HEK293 (cell line): ENCODE measurements at regions not wholly inside any gene's neighbourhood (a gene's known extent, or its start where the extent isn't known, plus 50 kb on each side); places are given as distances from the start of the nearest gene placed in this dataset.

Source experiments
- CTCF ChIP-seq: fragments of 450-650 bp; formaldehyde crosslinking; IDR thresholded peaks from 2 replicates; pipeline ENCODE4 v1.5.1; 2016; ENCODE audit warnings: missing biosample characterization, missing genetic modification characterization
- HOXC10 ChIP-seq: sonication (generic); formaldehyde crosslinking; IDR thresholded peaks from 2 replicates; pipeline ENCODE4 v1.8.1; 2023; ENCODE audit warnings: mild to moderate bottlenecking, missing genetic modification reagents
- ZBTB8A ChIP-seq: fragments of 450-650 bp; formaldehyde crosslinking; IDR thresholded peaks from 2 replicates; pipeline ENCODE4 v1.5.1; 2016; ENCODE audit warnings: missing biosample characterization, missing genetic modification characterization
- ZNF223 ChIP-seq: fragments of 450-650 bp; formaldehyde crosslinking; IDR thresholded peaks from 2 replicates; pipeline ENCODE4 v1.5.1; 2016; ENCODE audit warnings: missing biosample characterization, missing genetic modification characterization
- ZNF274 ChIP-seq, 2 experiments: fragments of 200-500 bp in 1 of 2; fragments of 450-650 bp in 1 of 2; sonication (Bioruptor generic) in 1 of 2; formaldehyde crosslinking in 1 of 2; IDR thresholded peaks; 2 replicates each; pipeline versions ENCODE4 v1.5.1 to v1.6.1; 2014 to 2016; ENCODE audit warnings: borderline replicate concordance in 1 of 2, inconsistent platforms in 1 of 2, low read length in 1 of 2, missing biosample characterization in 1 of 2, missing genetic modification characterization in 1 of 2
- ZNF596 ChIP-seq: fragments of 450-650 bp; IDR thresholded peaks from 2 replicates; pipeline ENCODE4 v1.5.0; 2018; ENCODE audit warnings: missing biosample characterization, mild to moderate bottlenecking, missing genetic modification characterization, moderate library complexity
- TF ChIP-seq, protein P1 (sequence below): fragments of 450-650 bp; formaldehyde crosslinking; optimal IDR thresholded peaks from 2 replicates; pipeline ENCODE3; 2016; ENCODE audit warnings: missing biosample characterization, mild to moderate bottlenecking, missing genetic modification characterization
- TF ChIP-seq, protein P2 (sequence below): fragments of 450-650 bp; formaldehyde crosslinking; IDR thresholded peaks from 2 replicates; pipeline ENCODE4 v1.5.1; 2016; ENCODE audit warnings: missing biosample characterization, missing genetic modification characterization

GRCh38 chr6:4302524-4302923 is 167.1 kb upstream of the ECI2 start:
- TF ChIP-seq, protein P1, sequence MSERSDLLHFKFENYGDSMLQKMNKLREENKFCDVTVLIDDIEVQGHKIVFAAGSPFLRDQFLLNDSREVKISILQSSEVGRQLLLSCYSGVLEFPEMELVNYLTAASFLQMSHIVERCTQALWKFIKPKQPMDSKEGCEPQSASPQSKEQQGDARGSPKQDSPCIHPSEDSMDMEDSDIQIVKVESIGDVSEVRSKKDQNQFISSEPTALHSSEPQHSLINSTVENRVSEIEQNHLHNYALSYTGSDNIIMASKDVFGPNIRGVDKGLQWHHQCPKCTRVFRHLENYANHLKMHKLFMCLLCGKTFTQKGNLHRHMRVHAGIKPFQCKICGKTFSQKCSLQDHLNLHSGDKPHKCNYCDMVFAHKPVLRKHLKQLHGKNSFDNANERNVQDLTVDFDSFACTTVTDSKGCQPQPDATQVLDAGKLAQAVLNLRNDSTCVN: no peak
- TF ChIP-seq, protein P2, sequence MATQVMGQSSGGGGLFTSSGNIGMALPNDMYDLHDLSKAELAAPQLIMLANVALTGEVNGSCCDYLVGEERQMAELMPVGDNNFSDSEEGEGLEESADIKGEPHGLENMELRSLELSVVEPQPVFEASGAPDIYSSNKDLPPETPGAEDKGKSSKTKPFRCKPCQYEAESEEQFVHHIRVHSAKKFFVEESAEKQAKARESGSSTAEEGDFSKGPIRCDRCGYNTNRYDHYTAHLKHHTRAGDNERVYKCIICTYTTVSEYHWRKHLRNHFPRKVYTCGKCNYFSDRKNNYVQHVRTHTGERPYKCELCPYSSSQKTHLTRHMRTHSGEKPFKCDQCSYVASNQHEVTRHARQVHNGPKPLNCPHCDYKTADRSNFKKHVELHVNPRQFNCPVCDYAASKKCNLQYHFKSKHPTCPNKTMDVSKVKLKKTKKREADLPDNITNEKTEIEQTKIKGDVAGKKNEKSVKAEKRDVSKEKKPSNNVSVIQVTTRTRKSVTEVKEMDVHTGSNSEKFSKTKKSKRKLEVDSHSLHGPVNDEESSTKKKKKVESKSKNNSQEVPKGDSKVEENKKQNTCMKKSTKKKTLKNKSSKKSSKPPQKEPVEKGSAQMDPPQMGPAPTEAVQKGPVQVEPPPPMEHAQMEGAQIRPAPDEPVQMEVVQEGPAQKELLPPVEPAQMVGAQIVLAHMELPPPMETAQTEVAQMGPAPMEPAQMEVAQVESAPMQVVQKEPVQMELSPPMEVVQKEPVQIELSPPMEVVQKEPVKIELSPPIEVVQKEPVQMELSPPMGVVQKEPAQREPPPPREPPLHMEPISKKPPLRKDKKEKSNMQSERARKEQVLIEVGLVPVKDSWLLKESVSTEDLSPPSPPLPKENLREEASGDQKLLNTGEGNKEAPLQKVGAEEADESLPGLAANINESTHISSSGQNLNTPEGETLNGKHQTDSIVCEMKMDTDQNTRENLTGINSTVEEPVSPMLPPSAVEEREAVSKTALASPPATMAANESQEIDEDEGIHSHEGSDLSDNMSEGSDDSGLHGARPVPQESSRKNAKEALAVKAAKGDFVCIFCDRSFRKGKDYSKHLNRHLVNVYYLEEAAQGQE (tag by site-specific recombination): no peak
- TF ChIP-seq CTCF (tag by site-specific recombination) (no peak), HOXC10 (no peak), ZBTB8A (tag by site-specific recombination) (no peak), ZNF596 (tag by site-specific recombination) (no peak), ZNF223 (tag by site-specific recombination) (no peak), ZNF274 (IDR thresholded peaks at IDR 0.05; ENCODE audit: low read length) (no peak), ZNF274 (tag by site-specific recombination; IDR thresholded peaks at IDR 0.05; ENCODE audit: borderline replicate concordance) (no peak)
